H1 (cell line): ENCODE measurements at regions not wholly inside any gene's neighbourhood (a gene's known extent, or its start where the extent isn't known, plus 50 kb on each side); places are given as distances from the start of the nearest gene placed in this dataset.

ENCODE experiments used
- CTCF ChIA-PET: fragments of 300-600 bp; sonication (Branson Sonifier 250); formaldehyde crosslinking; loops from one replicate; lab custom pipeline; 2021; ENCODE audit not compliant: partially characterized antibody; lab: Charles Lee
- POLR2A ChIA-PET: fragments of 300-600 bp; sonication (Branson Sonifier 250); formaldehyde crosslinking; loops from one replicate; lab custom pipeline; 2021; ENCODE audit warnings: inconsistent platforms; ENCODE audit not compliant: partially characterized antibody; lab: Charles Lee
- DNase-seq, 2 experiments: peaks; one replicate each; pipeline versions ENCODE4 v3.0.0 to v3.0.0-alpha.2; 2010 to 2022; ENCODE audit warnings: low spot score in 2 of 2, low read depth in 1 of 2, mixed read lengths in 1 of 2
- FAIRE-seq: peaks from 2 replicates; lab custom pipeline; 2011; peaks lifted over from hg19 to GRCh38; lab: Jason Lieb, UNC
- H2AFZ ChIP-seq: 2 replicates; pipeline ENCODE4 v1.8.1; 2012; ENCODE audit warnings: low read length, inconsistent platforms
- H2AK5ac ChIP-seq: 2 replicates; pipeline ENCODE4 v1.6.1; 2013; ENCODE audit warnings: low read depth, low read length
- H2BK120ac ChIP-seq: replicated peaks from 2 replicates; pipeline ENCODE3; 2013; ENCODE audit warnings: low read depth, low read length, inconsistent platforms
- H2BK12ac ChIP-seq: 2 replicates; pipeline ENCODE4 v1.6.1; 2013; ENCODE audit warnings: low read depth, low read length
- H2BK15ac ChIP-seq: 2 replicates; pipeline ENCODE4 v1.6.1; 2013; ENCODE audit warnings: low read length
- H2BK20ac ChIP-seq: 2 replicates; pipeline ENCODE4 v1.6.1; 2013; ENCODE audit warnings: low read length
- H2BK5ac ChIP-seq: 2 replicates; pipeline ENCODE4 v1.6.1; 2013; ENCODE audit warnings: low read depth, low read length
- H3K14ac ChIP-seq: 2 replicates; pipeline ENCODE4 v1.6.1; 2013; ENCODE audit warnings: inconsistent platforms; ENCODE audit not compliant: insufficient read length
- H3K18ac ChIP-seq: 2 replicates; pipeline ENCODE4 v1.6.1; 2013; ENCODE audit warnings: low read length; ENCODE audit errors: extremely low read depth
- H3K23ac ChIP-seq: 2 replicates; pipeline ENCODE4 v1.6.1; 2013; ENCODE audit warnings: inconsistent platforms; ENCODE audit not compliant: insufficient read length
- H3K23me2 ChIP-seq: 2 replicates; pipeline ENCODE4 v1.6.1; 2013; ENCODE audit warnings: low read depth, low read length
- H3K27ac ChIP-seq: 2 replicates; pipeline ENCODE4 v1.6.1; 2011; ENCODE audit warnings: low read depth, low read length, inconsistent platforms
- H3K27me3 ChIP-seq, 4 experiments: replicated peaks in 1 of 4; 1 replicate in 1 of 4; 2 replicates in 3 of 4; pipeline versions ENCODE4 v1.6.1 to v1.8.1; 2011 to 2013; ENCODE audit warnings: low read length in 3 of 4, mild to moderate bottlenecking in 3 of 4, inconsistent platforms in 2 of 4, mixed read lengths in 2 of 4, moderate library complexity in 1 of 4; ENCODE audit not compliant: control insufficient read depth in 3 of 4, insufficient read depth in 3 of 4; ENCODE audit errors: extremely low read depth in 1 of 4
- H3K36me3 ChIP-seq, 4 experiments: 2 replicates each; pipeline versions ENCODE4 v1.6.1 to v1.8.1; 2011 to 2013; ENCODE audit warnings: mild to moderate bottlenecking in 4 of 4, low read length in 3 of 4, moderate library complexity in 2 of 4, control low read depth in 1 of 4, inconsistent platforms in 1 of 4; ENCODE audit not compliant: insufficient read depth in 4 of 4, control insufficient read depth in 2 of 4
- H3K4ac ChIP-seq: replicated peaks from 2 replicates; pipeline ENCODE3; 2013; ENCODE audit warnings: low read length, low read depth, mixed read lengths, inconsistent platforms; ENCODE audit not compliant: insufficient read length
- H3K4me1 ChIP-seq, 4 experiments: replicated peaks in 1 of 4; 1 replicate in 1 of 4; 2 replicates in 3 of 4; pipeline versions ENCODE4 v1.6.1 to v1.8.1; 2011 to 2013; ENCODE audit warnings: low read length in 3 of 4, inconsistent platforms in 2 of 4, mixed read lengths in 1 of 4; ENCODE audit not compliant: insufficient read depth in 4 of 4, control insufficient read depth in 3 of 4
- H3K4me2 ChIP-seq, 2 experiments: 2 replicates each; pipeline versions ENCODE4 v1.6.1 to v1.8.1; 2011 to 2013; ENCODE audit warnings: low read depth in 2 of 2, low read length in 2 of 2, control low read depth in 1 of 2, inconsistent platforms in 1 of 2, mild to moderate bottlenecking in 1 of 2; ENCODE audit not compliant: insufficient read depth in 1 of 2
- H3K4me3 ChIP-seq, 4 experiments: fragments of 200-600, 300-600 bp in 1 of 4; sonication (generic), shearing (Covaris generic), sonication (Bioruptor Twin) in 1 of 4; 2 replicates each; pipeline versions ENCODE4 v1.5.1 to v1.8.1; 2011 to 2016; ENCODE audit warnings: low read length in 4 of 4, low read depth in 3 of 4, control low read depth in 2 of 4, inconsistent platforms in 2 of 4, mild to moderate bottlenecking in 2 of 4, mixed read lengths in 1 of 4, moderate library complexity in 1 of 4; ENCODE audit not compliant: insufficient read depth in 2 of 4; ENCODE audit errors: extremely low read depth in 1 of 4
- H3K56ac ChIP-seq: replicated peaks from 2 replicates; pipeline ENCODE3; 2013; ENCODE audit warnings: low read depth, mild to moderate bottlenecking, mixed read lengths, low read length, inconsistent platforms; ENCODE audit not compliant: insufficient read length
- H3K79me1 ChIP-seq: 2 replicates; pipeline ENCODE4 v1.6.1; 2013; ENCODE audit warnings: low read depth, low read length, control low read depth
- H3K79me2 ChIP-seq, 2 experiments: 2 replicates each; pipeline versions ENCODE4 v1.6.1 to v1.8.1; 2012 to 2013; ENCODE audit warnings: low read length in 2 of 2, mild to moderate bottlenecking in 2 of 2, inconsistent platforms in 1 of 2; ENCODE audit not compliant: insufficient read depth in 2 of 2, control insufficient read depth in 1 of 2
- H3K9ac ChIP-seq, 4 experiments: replicated peaks in 1 of 4; 1 replicate in 1 of 4; 2 replicates in 3 of 4; pipeline versions ENCODE4 v1.6.1 to v1.8.1; 2011 to 2013; ENCODE audit warnings: low read depth in 3 of 4, low read length in 3 of 4, control low read depth in 2 of 4, mild to moderate bottlenecking in 2 of 4, moderate library complexity in 2 of 4, inconsistent platforms in 1 of 4; ENCODE audit errors: extremely low read depth in 1 of 4
- H3K9me3 ChIP-seq, 2 experiments: 2 replicates each; pipeline versions ENCODE4 v1.6.1 to v1.8.1; 2012 to 2013; ENCODE audit warnings: mild to moderate bottlenecking in 2 of 2, moderate library complexity in 2 of 2, control low read depth in 1 of 2, inconsistent platforms in 1 of 2, low read depth in 1 of 2, low read length in 1 of 2, mixed read lengths in 1 of 2; ENCODE audit not compliant: insufficient read depth in 2 of 2
- H4K20me1 ChIP-seq, 2 experiments: replicated peaks in 1 of 2; 2 replicates each; pipeline versions ENCODE3 to v1.8.1; 2011 to 2013; ENCODE audit warnings: inconsistent platforms in 2 of 2, low read length in 2 of 2, mild to moderate bottlenecking in 1 of 2; ENCODE audit not compliant: insufficient read depth in 2 of 2, control insufficient read depth in 1 of 2
- H4K5ac ChIP-seq: 2 replicates; pipeline ENCODE4 v1.6.1; 2013; ENCODE audit warnings: low read length, low read depth, mixed read lengths, inconsistent platforms; ENCODE audit not compliant: insufficient read length
- H4K8ac ChIP-seq: 2 replicates; pipeline ENCODE4 v1.8.0; 2013; ENCODE audit warnings: mild to moderate bottlenecking, moderate library complexity, low read length, inconsistent platforms; ENCODE audit not compliant: insufficient read depth; ENCODE audit errors: extremely low read depth
- H4K91ac ChIP-seq: replicated peaks from 2 replicates; pipeline ENCODE3; 2013; ENCODE audit warnings: low read length, mixed read lengths, inconsistent platforms; ENCODE audit not compliant: insufficient read length
- BCL11A ChIP-seq, 2 experiments: IDR thresholded peaks; one replicate each; pipeline ENCODE4 v1.6.1; 2011; ENCODE audit warnings: low read depth in 2 of 2, low read length in 2 of 2, mild to moderate bottlenecking in 2 of 2
- HDAC6 ChIP-seq: IDR thresholded peaks from one replicate; pipeline ENCODE4 v1.7.1; 2012; ENCODE audit warnings: low read depth, mild to moderate bottlenecking, inconsistent platforms, low read length, moderate library complexity
- WGBS, 2 experiments: shearing (Covaris generic) in 1 of 2; methylation state at CpG; one replicate each; pipeline versions ENCODE4 v1.1.6 to v1.1.7; 2013 to 2015; ENCODE audit warnings: low lambda C conversion rate in 2 of 2, mixed read lengths in 2 of 2, inconsistent platforms in 1 of 2, low coverage in 1 of 2, missing lambda C conversion rate in 1 of 2; ENCODE audit not compliant: insufficient replicate concordance in 2 of 2, insufficient coverage in 1 of 2, insufficient read length in 1 of 2; ENCODE audit errors: extremely low coverage in 1 of 2, missing lambda C conversion rate in 1 of 2; 5-methylcytosine and 5-hydroxymethylcytosine counted together

DNA sequence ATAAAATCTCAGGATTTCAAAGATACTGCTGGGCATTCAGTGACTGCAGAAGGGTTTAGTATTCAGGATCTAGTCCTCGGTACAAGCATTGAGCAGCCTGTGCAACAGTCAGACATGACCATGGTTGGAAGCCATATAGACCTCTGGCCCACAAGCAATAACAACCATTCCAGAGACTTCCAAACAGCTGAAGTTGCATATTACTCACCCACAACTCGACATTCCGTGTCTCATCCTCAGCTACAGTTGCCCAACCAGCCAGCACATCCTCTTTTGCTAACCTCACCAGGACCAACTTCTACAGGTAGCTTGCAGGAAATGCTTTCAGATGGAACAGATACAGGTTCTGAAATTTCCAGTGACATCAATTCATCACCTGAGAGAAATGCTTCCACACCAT, 156.8 kb downstream of the C11orf91 start:
- Histone ChIP-seq H3K56ac (no peak overlapping the region), H2AK5ac (no peak overlapping the region), H3K18ac (no peak overlapping the region), H3K27me3 (no peaks in the 10 kb centered on the region), H3K14ac (no peak overlapping the region), H3K36me3 (no peaks in the 10 kb centered on the region), H2BK5ac (no peak overlapping the region), H2AFZ (no peak overlapping the region), H4K5ac (no peak overlapping the region), H3K9me3 (no peaks in the 10 kb centered on the region), H3K4ac (no peak overlapping the region), H2BK15ac (no peak overlapping the region), H3K4me3 (no peak overlapping the region), H3K27ac (no peak overlapping the region), H3K79me2 (no peaks in the 10 kb centered on the region), H3K4me2 (no peak overlapping the region), H2BK120ac (no peak overlapping the region), H3K23ac (no peak overlapping the region), H4K20me1 (no peaks in the 10 kb centered on the region), H3K23me2 (no peaks in the 10 kb centered on the region), H3K79me1 (no peaks in the 10 kb centered on the region), H2BK20ac (no peak overlapping the region), H4K91ac (no peak overlapping the region), H3K9ac (no peak overlapping the region), H4K8ac (no peak overlapping the region), H2BK12ac (no peak overlapping the region), H3K4me1 (no peaks in the 10 kb centered on the region)
- no peak for FAIRE-seq
- no peak for DNase-seq
- POLR2A ChIA-PET: no interaction called here
- WGBS, 2 experiments: 88% methylated on average over 3 of the region's 3 CpGs; no CpG with 5 or more reads in 1 of the 2 experiments
- CTCF ChIA-PET: interaction anchor here (0.6 to 9.6 kb wide), 21 partner anchors 9 to 286 kb away, joined by 3 to 167 read pairs (median 4); no protein-coding TSS in a partner anchor
- TF ChIP-seq HDAC6 (no peak), BCL11A (IDR thresholded peaks at IDR 0.05; ENCODE audit: low read depth in 2 of 2, low read length in 2 of 2) (no peak)
